SK-N-SH (cell line): ENCODE measurements at regions not wholly inside any gene's neighbourhood (a gene's known extent, or its start where the extent isn't known, plus 50 kb on each side); places are given as distances from the start of the nearest gene placed in this dataset.

Source experiments
- CHD2 ChIP-seq: fragments of 150-350 bp; IDR thresholded peaks from 2 replicates; pipeline ENCODE4 v1.6.1; 2018; ENCODE audit warnings: low read length; ENCODE audit not compliant: partially characterized antibody
- EZH2phosphoT487 ChIP-seq: fragments of 200-600 bp; sonication (generic); IDR thresholded peaks from 2 replicates; pipeline ENCODE4 v1.6.1; 2017; ENCODE audit warnings: low read depth, mixed run types, mild to moderate bottlenecking, antibody characterized with exemption, moderate library complexity, borderline replicate concordance
- GABPA ChIP-seq: IDR thresholded peaks from 2 replicates; pipeline ENCODE4 v1.4.0; 2012; ENCODE audit warnings: low read depth, mild to moderate bottlenecking
- POLR2AphosphoS5 ChIP-seq: IDR thresholded peaks from 2 replicates; pipeline ENCODE4 v1.6.1; 2012; ENCODE audit warnings: low read depth, low read length
- SMC3 ChIP-seq: IDR thresholded peaks from 2 replicates; pipeline ENCODE4 v1.6.1; 2012; ENCODE audit warnings: low read depth, low read length, improper control_type of control experiment
- TAF1 ChIP-seq: IDR thresholded peaks from 2 replicates; pipeline ENCODE4 v1.6.1; 2012; ENCODE audit warnings: low read depth, mild to moderate bottlenecking, low read length, moderate library complexity, borderline replicate concordance
- TCF12 ChIP-seq: IDR thresholded peaks from 2 replicates; pipeline ENCODE4 v1.4.0; 2012
- TEAD4 ChIP-seq: IDR thresholded peaks from 2 replicates; pipeline ENCODE4 v1.4.0; 2012; ENCODE audit warnings: mild to moderate bottlenecking, borderline replicate concordance; ENCODE audit not compliant: insufficient read depth
- YY1 ChIP-seq: IDR thresholded peaks from 2 replicates; pipeline ENCODE4 v1.4.0; 2012; ENCODE audit warnings: low read depth, mild to moderate bottlenecking
- TF ChIP-seq, protein P1 (sequence below): fragments of 200-600 bp; sonication (generic); IDR thresholded peaks from 2 replicates; pipeline ENCODE4 v1.6.1; 2017; ENCODE audit warnings: antibody characterized with exemption, mild to moderate bottlenecking, moderate library complexity
- TF ChIP-seq, protein P2 (sequence below): IDR thresholded peaks from 2 replicates; pipeline ENCODE4 v1.6.1; 2012; ENCODE audit warnings: mild to moderate bottlenecking, low read depth, low read length, moderate library complexity
- TF ChIP-seq, protein P3 (sequence below): IDR thresholded peaks from 2 replicates; pipeline ENCODE4 v1.4.0; 2012; ENCODE audit warnings: low read depth

DNA sequence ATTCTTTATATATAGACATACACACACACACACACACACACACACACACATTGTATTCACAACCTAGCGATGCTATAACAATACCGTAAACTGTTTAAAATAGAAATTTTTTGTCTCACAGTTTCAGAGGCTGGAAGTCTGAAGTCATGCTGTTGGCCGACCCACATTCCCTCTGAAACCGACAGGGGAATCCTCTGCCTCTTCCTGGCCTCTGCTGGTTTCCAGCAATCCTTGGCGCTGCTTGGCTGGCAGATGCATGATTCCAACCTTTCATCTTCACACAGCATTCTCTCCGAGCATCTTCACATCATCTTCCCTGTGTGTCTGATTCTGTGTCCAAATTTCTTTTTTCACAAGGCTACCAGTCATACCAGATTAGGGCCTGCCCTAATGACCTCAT, 94.8 kb downstream of the CCDC71L start:
- TF ChIP-seq, protein P1, sequence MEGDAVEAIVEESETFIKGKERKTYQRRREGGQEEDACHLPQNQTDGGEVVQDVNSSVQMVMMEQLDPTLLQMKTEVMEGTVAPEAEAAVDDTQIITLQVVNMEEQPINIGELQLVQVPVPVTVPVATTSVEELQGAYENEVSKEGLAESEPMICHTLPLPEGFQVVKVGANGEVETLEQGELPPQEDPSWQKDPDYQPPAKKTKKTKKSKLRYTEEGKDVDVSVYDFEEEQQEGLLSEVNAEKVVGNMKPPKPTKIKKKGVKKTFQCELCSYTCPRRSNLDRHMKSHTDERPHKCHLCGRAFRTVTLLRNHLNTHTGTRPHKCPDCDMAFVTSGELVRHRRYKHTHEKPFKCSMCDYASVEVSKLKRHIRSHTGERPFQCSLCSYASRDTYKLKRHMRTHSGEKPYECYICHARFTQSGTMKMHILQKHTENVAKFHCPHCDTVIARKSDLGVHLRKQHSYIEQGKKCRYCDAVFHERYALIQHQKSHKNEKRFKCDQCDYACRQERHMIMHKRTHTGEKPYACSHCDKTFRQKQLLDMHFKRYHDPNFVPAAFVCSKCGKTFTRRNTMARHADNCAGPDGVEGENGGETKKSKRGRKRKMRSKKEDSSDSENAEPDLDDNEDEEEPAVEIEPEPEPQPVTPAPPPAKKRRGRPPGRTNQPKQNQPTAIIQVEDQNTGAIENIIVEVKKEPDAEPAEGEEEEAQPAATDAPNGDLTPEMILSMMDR = no peak
- TF ChIP-seq, protein P2, sequence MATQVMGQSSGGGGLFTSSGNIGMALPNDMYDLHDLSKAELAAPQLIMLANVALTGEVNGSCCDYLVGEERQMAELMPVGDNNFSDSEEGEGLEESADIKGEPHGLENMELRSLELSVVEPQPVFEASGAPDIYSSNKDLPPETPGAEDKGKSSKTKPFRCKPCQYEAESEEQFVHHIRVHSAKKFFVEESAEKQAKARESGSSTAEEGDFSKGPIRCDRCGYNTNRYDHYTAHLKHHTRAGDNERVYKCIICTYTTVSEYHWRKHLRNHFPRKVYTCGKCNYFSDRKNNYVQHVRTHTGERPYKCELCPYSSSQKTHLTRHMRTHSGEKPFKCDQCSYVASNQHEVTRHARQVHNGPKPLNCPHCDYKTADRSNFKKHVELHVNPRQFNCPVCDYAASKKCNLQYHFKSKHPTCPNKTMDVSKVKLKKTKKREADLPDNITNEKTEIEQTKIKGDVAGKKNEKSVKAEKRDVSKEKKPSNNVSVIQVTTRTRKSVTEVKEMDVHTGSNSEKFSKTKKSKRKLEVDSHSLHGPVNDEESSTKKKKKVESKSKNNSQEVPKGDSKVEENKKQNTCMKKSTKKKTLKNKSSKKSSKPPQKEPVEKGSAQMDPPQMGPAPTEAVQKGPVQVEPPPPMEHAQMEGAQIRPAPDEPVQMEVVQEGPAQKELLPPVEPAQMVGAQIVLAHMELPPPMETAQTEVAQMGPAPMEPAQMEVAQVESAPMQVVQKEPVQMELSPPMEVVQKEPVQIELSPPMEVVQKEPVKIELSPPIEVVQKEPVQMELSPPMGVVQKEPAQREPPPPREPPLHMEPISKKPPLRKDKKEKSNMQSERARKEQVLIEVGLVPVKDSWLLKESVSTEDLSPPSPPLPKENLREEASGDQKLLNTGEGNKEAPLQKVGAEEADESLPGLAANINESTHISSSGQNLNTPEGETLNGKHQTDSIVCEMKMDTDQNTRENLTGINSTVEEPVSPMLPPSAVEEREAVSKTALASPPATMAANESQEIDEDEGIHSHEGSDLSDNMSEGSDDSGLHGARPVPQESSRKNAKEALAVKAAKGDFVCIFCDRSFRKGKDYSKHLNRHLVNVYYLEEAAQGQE = no peak
- TF ChIP-seq SMC3 (no peak), YY1 (no peak), CHD2 (no peak), POLR2AphosphoS5 (no peak), TAF1 (no peak), GABPA (no peak), EZH2phosphoT487 (no peak), TCF12 (no peak), TEAD4 (no peak)
- TF ChIP-seq, protein P3, sequence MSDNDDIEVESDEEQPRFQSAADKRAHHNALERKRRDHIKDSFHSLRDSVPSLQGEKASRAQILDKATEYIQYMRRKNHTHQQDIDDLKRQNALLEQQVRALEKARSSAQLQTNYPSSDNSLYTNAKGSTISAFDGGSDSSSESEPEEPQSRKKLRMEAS = no peak
